HEK293T (cell line): ENCODE measurements at regions not wholly inside any gene's neighbourhood (a gene's known extent, or its start where the extent isn't known, plus 50 kb on each side); places are given as distances from the start of the nearest gene placed in this dataset.

Source experiments
- CTCF ChIA-PET: fragments of 350-600 bp; formaldehyde crosslinking; extraction: SDS; loops from one replicate; lab custom pipeline; 2021; ENCODE audit warnings: antibody characterized with exemption, inconsistent platforms; lab: Yijun Ruan, JAX
- POLR2A ChIA-PET: fragments of 350-600 bp; formaldehyde crosslinking; extraction: SDS; loops from one replicate; lab custom pipeline; 2020; ENCODE audit warnings: antibody characterized with exemption, inconsistent platforms; lab: Yijun Ruan, JAX
- DNase-seq: peaks from one replicate; pipeline ENCODE4 v3.0.0; 2012; ENCODE audit warnings: mixed read lengths; ENCODE audit errors: extremely low spot score
- ARNT ChIP-seq: fragments of 450-650 bp; IDR thresholded peaks from 2 replicates; pipeline ENCODE4 v1.6.1; 2017; ENCODE audit warnings: mild to moderate bottlenecking
- BHLHE40 ChIP-seq: fragments of 450-650 bp; IDR thresholded peaks from 2 replicates; pipeline ENCODE4 v1.6.1; 2016; ENCODE audit warnings: mild to moderate bottlenecking, moderate library complexity, borderline replicate concordance
- CTBP1 ChIP-seq: fragments of 450-650 bp; IDR thresholded peaks from 2 replicates; pipeline ENCODE4 v1.6.1; 2016; ENCODE audit warnings: borderline replicate concordance
- ELF4 ChIP-seq: fragments of 450-650 bp; IDR thresholded peaks from 2 replicates; pipeline ENCODE4 v1.6.1; 2017; ENCODE audit warnings: antibody characterized with exemption
- FOXA1 ChIP-seq: fragments of 450-650 bp; IDR thresholded peaks from 2 replicates; pipeline ENCODE4 v1.6.1; 2016; ENCODE audit warnings: mild to moderate bottlenecking
- FOXK2 ChIP-seq: fragments of 450-650 bp; IDR thresholded peaks from 2 replicates; pipeline ENCODE4 v1.6.1; 2016; ENCODE audit warnings: mild to moderate bottlenecking
- FOXM1 ChIP-seq: fragments of 450-650 bp; IDR thresholded peaks from 2 replicates; pipeline ENCODE4 v1.6.1; 2017; ENCODE audit warnings: mild to moderate bottlenecking, borderline replicate concordance
- HDGF ChIP-seq: fragments of 450-650 bp; IDR thresholded peaks from 2 replicates; pipeline ENCODE4 v1.6.1; 2017; ENCODE audit warnings: antibody characterized with exemption, borderline replicate concordance
- L3MBTL2 ChIP-seq: fragments of 450-650 bp; conservative IDR thresholded peaks from 2 replicates; pipeline ENCODE4 v1.6.1; 2016; ENCODE audit warnings: mild to moderate bottlenecking
- LEF1 ChIP-seq: fragments of 450-650 bp; IDR thresholded peaks from 2 replicates; pipeline ENCODE4 v1.6.1; 2017; ENCODE audit warnings: mild to moderate bottlenecking, borderline replicate concordance
- NFRKB ChIP-seq: fragments of 450-650 bp; IDR thresholded peaks from 2 replicates; pipeline ENCODE4 v1.6.1; 2016; ENCODE audit warnings: mild to moderate bottlenecking, moderate library complexity
- SP1 ChIP-seq: fragments of 450-650 bp; IDR thresholded peaks from 2 replicates; pipeline ENCODE4 v1.6.1; 2017
- SUZ12 ChIP-seq: fragments of 450-650 bp; IDR thresholded peaks from 2 replicates; pipeline ENCODE4 v1.6.1; 2016; ENCODE audit warnings: mild to moderate bottlenecking
- TARDBP ChIP-seq: fragments of 450-650 bp; IDR thresholded peaks from 2 replicates; pipeline ENCODE4 v1.6.1; 2016
- ZNF384 ChIP-seq: fragments of 450-650 bp; IDR thresholded peaks from 2 replicates; pipeline ENCODE4 v1.6.1; 2016
- TF ChIP-seq, protein P1 (sequence below): fragments of 450-650 bp; IDR thresholded peaks from 2 replicates; pipeline ENCODE4 v1.6.1; 2016

DNA sequence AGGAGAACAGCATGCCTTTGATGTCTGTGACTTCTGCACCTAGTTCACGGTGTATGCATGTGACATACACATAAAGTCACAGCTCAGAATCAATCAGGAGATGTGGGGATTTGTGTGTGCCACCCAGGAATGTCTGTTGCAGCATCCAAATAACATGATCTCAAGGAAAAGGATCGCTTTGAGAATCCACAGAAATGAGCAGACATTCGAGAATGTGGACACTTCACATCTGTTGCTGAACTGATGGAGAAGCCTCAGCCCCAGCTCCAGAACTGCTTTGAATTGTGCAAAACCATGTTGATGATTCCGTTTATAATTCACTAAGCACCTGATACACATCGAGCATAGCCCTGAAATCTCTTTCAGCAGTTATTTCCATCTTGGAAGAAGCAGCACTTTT is 208.6 kb downstream of the CMPK2 start:
- DNase-seq, result no peak
- POLR2A ChIA-PET, result no interaction called here
- CTCF ChIA-PET, result no interaction called here
- TF ChIP-seq L3MBTL2 (no peak), HDGF (no peak)

DNA sequence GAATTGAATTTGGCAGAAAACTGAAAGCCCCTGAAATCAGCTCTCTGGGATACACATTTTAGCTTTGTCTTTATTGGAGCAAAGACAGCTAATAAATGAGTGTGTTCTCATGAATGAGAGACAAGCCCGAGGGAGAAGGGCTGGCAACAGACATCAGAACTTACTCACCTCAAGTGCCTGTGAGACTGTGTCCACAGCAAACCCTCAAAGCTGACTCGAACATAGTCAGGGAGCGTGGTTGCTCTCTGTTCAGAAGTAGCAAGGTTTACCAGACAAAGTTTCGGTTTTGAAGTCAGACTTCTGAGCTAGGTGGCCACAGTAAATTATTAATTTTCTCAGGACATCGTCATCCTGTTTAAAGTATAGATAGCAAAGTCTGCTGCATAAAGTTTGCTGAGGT is 207.9 kb downstream of the CMPK2 start:
- TF ChIP-seq TARDBP (no peak), FOXK2 (no peak), L3MBTL2 (no peak), ARNT (no peak), NFRKB (no peak), CTBP1 (no peak), SP1 (no peak), SUZ12 (no peak), ZNF384 (no peak), FOXM1 (no peak)
- TF ChIP-seq, protein P1, sequence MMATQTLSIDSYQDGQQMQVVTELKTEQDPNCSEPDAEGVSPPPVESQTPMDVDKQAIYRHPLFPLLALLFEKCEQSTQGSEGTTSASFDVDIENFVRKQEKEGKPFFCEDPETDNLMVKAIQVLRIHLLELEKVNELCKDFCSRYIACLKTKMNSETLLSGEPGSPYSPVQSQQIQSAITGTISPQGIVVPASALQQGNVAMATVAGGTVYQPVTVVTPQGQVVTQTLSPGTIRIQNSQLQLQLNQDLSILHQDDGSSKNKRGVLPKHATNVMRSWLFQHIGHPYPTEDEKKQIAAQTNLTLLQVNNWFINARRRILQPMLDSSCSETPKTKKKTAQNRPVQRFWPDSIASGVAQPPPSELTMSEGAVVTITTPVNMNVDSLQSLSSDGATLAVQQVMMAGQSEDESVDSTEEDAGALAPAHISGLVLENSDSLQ, result no peak
- no peak for DNase-seq
- CTCF ChIA-PET, result no interaction called here
- POLR2A ChIA-PET, result no interaction called here

DNA sequence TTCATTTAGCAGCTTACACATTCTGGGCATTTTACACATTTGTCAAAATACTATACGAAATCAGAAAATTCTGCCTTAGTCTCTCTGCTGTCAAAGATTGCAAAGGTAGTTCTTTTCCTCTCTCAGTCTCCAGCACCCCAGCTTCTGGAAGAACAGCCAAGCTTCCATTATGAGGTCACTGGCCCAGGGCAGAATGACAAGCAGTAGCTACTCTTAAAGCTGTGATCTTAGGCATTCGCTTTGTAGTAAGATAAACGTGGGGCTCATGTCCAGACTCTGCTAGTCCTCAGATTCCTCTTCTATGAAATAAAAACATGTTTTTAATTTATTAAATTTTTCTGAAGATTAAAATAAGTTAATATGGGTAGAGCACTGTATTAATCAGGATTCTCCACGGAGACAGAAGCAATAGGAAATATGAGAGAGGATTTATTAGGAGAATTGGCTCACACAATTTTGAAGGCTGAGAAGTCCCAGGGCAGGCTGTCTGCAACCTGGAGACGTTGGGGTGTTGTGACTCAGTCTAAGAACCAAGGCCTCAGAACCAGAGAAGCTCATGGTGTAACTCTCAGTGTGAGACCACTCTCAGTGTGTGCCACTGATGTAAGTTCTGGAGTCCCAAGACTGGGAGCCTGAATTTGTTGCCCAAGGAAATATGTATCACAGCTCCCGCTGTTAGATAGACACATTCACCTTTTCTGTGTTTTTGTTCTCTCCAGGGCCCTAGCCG is 201.2 kb downstream of the CMPK2 start:
- POLR2A ChIA-PET, result no interaction called here
- CTCF ChIA-PET, result no interaction called here
- no peak for DNase-seq
- TF ChIP-seq HDGF (no peak), FOXA1 (no peak), SP1 (no peak), CTBP1 (no peak), FOXK2 (no peak), ARNT (no peak), FOXM1 (no peak), SUZ12 (no peak), LEF1 (no peak), ELF4 (no peak), TARDBP (no peak), BHLHE40 (no peak), L3MBTL2 (no peak), NFRKB (no peak), ZNF384 (no peak)
- TF ChIP-seq, protein P1, result no peak

DNA sequence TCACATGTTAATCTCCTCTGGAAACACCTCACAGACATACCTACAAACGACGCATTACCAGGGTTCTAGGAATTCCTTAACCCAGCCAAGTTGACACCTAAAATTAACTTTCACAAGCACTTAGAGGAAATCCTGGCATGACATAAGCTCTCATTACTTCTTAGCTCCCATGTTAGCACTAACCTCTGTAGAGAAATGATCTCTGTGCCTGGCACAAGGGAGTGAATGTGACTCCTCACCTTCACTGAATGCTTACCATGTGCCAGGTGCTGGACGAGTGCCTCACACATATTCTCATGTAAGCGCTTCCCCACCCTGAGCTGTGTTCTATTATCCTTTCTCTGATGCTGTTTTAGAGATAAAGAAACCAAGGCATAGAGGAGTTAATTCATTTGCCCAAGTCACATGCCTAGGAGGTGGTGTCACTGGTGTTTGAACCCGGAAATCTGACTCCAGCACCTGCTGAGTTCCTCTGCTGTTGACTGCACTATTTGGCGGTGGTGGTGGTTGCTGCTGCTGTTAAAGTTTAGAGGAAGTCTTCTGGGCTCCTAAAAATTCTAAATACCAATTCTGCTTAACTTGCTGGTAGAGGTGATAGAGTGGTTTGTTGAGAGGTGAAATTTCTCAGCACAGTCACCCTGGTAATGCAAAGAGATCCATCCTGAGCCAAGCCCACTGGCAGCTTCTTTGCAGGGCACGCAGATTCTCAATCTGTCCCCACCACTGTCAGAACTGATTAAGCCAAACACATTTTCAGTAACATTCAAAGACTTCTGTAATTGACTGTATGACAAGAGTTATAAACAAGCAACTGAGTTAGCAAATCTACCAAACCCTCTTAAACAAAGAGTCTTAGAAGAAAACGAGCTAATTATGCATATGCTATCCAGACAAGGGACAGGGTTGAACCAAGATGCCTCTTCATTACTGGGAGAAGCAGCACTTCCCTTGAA is 200.3 kb downstream of the CMPK2 start:
- DNase-seq, result no peak
- CTCF ChIA-PET, result no interaction called here
- POLR2A ChIA-PET, result no interaction called here
- TF ChIP-seq L3MBTL2, result no peak
- TF ChIP-seq CTBP1, result no peak
- no peak for TF ChIP-seq NFRKB
- TF ChIP-seq LEF1, result no peak
- TF ChIP-seq FOXM1, result no peak
- no peak for TF ChIP-seq SUZ12
- TF ChIP-seq FOXK2, result no peak
- no peak for TF ChIP-seq HDGF
- TF ChIP-seq ARNT, result no peak
- no peak for TF ChIP-seq SP1
- TF ChIP-seq, protein P1, result no peak
- no peak for TF ChIP-seq BHLHE40
- no peak for TF ChIP-seq ZNF384
- no peak for TF ChIP-seq ELF4
- TF ChIP-seq FOXA1, result no peak
- no peak for TF ChIP-seq TARDBP

DNA sequence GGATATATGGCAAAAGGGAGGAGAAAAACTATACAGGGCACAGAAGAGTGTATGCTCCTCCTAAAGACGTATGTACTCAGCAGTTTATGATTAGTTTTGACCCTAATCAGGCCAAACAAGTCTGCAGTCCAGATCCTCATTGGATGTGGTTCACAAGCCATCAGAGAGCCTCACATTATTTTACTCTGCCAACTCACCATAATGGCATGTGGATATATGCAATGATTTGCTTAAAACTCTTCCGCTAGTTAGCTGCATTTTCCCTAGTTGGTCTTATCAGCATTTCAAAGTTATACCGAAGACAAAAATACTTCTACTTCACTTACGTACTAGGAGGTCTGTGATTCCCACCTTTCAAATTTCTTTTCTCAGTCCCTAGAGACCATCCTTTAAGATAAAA is 198.4 kb downstream of the CMPK2 start:
- TF ChIP-seq FOXA1 (no peak), ARNT (no peak), LEF1 (no peak), SUZ12 (no peak), SP1 (no peak), CTBP1 (no peak), ZNF384 (no peak), TARDBP (no peak), FOXK2 (no peak), L3MBTL2 (no peak), FOXM1 (no peak), BHLHE40 (no peak), ELF4 (no peak), HDGF (no peak), NFRKB (no peak)
- TF ChIP-seq, protein P1, result no peak
- no peak for DNase-seq
- ChIA-PET CTCF (no interaction called here), POLR2A (no interaction called here)
